Neural crest cell (in vitro differentiated cells): ENCODE measurements at regions not wholly inside any gene's neighbourhood (a gene's known extent, or its start where the extent isn't known, plus 50 kb on each side); places are given as distances from the start of the nearest gene placed in this dataset.

Source experiments
- DNase-seq: peaks from one replicate; pipeline ENCODE4 v3.0.0; 2021; ENCODE audit warnings: low read depth, mixed read lengths, low spot score
- H3K27ac Mint-ChIP-seq: one replicate; pipeline ENCODE4 v1.8.0; 2021; ENCODE audit warnings: mild to moderate bottlenecking, mixed read lengths; ENCODE audit not compliant: unreplicated experiment
- H3K27me3 Mint-ChIP-seq: 2 replicates; pipeline ENCODE4 v1.8.0; 2021; ENCODE audit warnings: low read depth, mild to moderate bottlenecking, mixed read lengths
- H3K36me3 Mint-ChIP-seq: 2 replicates; pipeline ENCODE4 v1.8.0; 2021; ENCODE audit warnings: low read depth, mild to moderate bottlenecking, mixed read lengths
- H3K4me1 Mint-ChIP-seq: 2 replicates; pipeline ENCODE4 v1.8.0; 2021; ENCODE audit warnings: mixed read lengths
- H3K4me3 Mint-ChIP-seq: one replicate; pipeline ENCODE4 v1.8.0; 2021; ENCODE audit warnings: mild to moderate bottlenecking, mixed read lengths
- H3K9me3 Mint-ChIP-seq: 2 replicates; pipeline ENCODE4 v1.8.0; 2021; ENCODE audit warnings: mixed read lengths
- TF ChIP-seq, protein P1 (sequence below): fragments of 200-600 bp; sonication (generic); conservative IDR thresholded peaks from 2 replicates; pipeline ENCODE4 v1.5.0; 2021; ENCODE audit warnings: antibody characterized with exemption, mild to moderate bottlenecking

DNA sequence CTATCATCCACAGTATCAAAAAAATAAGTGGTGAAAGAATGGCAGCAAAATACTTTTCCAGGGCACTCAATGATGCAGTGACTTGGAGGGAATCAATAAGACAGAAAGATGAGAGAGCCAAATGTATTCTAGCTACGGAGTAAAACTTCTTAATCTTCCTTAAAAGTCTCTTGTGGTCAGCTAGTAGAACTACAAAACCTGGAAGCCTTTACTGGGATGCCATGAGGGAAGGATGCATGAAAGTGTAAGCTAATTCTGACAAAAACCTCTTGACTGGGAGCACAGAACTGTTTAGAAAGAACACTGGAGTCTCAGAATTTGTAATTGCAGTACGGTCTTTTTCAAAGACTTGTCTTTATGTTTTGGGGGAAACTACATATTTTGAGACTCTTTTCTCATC is 432.8 kb upstream of the PTPRD start:
- Mint-ChIP-seq H3K36me3 (no peaks in the 10 kb centered on the region), H3K9me3 (no peaks in the 10 kb centered on the region), H3K4me3 (no peak overlapping the region), H3K27ac (no peak overlapping the region), H3K4me1 (no peaks in the 10 kb centered on the region), H3K27me3 (no peaks in the 10 kb centered on the region)
- no peak for DNase-seq
- TF ChIP-seq, protein P1, sequence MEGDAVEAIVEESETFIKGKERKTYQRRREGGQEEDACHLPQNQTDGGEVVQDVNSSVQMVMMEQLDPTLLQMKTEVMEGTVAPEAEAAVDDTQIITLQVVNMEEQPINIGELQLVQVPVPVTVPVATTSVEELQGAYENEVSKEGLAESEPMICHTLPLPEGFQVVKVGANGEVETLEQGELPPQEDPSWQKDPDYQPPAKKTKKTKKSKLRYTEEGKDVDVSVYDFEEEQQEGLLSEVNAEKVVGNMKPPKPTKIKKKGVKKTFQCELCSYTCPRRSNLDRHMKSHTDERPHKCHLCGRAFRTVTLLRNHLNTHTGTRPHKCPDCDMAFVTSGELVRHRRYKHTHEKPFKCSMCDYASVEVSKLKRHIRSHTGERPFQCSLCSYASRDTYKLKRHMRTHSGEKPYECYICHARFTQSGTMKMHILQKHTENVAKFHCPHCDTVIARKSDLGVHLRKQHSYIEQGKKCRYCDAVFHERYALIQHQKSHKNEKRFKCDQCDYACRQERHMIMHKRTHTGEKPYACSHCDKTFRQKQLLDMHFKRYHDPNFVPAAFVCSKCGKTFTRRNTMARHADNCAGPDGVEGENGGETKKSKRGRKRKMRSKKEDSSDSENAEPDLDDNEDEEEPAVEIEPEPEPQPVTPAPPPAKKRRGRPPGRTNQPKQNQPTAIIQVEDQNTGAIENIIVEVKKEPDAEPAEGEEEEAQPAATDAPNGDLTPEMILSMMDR = no peak

DNA sequence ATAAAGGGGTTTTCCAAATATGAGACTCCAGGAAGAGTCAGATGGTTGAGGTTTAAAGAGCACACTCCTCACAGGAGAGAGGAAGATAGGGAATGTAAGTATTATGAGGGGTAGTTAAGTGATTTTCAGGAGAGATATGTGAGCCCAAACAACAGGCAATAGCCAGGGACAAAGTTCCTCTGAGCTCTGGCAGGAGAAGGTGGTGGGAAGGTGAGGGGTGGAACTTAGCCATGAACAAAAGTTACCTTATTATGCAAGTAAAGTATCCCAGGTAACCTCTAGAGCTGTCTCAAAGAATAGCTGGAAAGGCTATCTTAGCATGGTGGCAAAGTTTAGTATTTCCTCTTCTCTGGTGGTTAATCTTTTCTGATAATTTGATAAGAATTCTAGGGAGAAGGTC is 450.5 kb upstream of the PTPRD start:
- Mint-ChIP-seq H3K36me3 (no peaks in the 10 kb centered on the region), H3K4me3 (no peak overlapping the region), H3K9me3 (no peaks in the 10 kb centered on the region), H3K27ac (no peak overlapping the region), H3K4me1 (no peaks in the 10 kb centered on the region), H3K27me3 (no peaks in the 10 kb centered on the region)
- TF ChIP-seq, protein P1 = no peak
- DNase-seq = no peak

DNA sequence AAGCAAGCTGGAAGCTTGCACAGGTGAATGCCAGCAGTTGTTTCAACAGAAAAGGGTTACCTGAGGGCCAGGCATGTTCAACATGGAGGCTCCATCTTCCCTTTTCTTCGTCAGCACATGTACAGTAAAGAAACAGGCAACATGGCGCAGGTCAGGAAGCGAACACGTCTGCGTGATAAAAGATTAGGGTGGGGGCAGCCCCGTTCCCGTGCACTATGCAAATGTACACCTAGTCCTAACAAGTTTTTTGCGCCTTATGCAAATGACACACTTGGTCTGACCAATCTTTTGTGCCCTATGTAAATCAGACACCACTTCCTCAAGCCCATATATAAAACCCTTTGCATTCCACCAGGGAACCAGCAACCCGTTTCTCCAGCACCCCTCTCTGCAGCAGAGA is 452.1 kb upstream of the PTPRD start:
- H3K4me1 Mint-ChIP-seq = no peaks in the 10 kb centered on the region
- TF ChIP-seq, protein P1 = no peak
- H3K9me3 Mint-ChIP-seq = no peaks in the 10 kb centered on the region
- no peaks in the 10 kb centered on the region for H3K36me3 Mint-ChIP-seq
- DNase-seq = no peak
- H3K27me3 Mint-ChIP-seq = no peaks in the 10 kb centered on the region
- no peak overlapping the region for H3K4me3 Mint-ChIP-seq
- H3K27ac Mint-ChIP-seq = no peak overlapping the region

DNA sequence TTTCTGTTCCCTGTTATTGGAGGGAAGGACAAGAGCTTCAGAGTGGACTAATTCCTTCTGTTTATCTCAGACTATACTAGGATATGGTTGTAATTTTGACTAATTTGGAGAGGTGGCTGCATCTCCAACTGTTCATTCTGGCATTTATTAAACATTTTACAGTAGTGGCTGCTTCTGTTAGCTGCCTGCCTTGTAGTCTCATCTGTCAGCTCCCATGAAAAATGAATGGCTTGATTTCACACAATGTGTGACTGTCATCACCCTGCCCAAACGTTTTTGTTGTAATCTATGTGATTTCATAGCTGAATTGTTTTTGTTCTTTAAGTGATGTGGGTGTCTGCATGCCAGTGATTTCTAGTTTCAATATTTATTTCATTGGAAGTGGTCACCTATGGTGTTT is 459.4 kb upstream of the PTPRD start:
- DNase-seq = no peak
- Mint-ChIP-seq H3K27ac (no peak overlapping the region), H3K9me3 (peaks cover 4% of the 10 kb centered on the region), H3K27me3 (no peaks in the 10 kb centered on the region), H3K36me3 (no peaks in the 10 kb centered on the region), H3K4me1 (peaks cover 4% of the 10 kb centered on the region), H3K4me3 (no peak overlapping the region)
- TF ChIP-seq, protein P1 = no peak

DNA sequence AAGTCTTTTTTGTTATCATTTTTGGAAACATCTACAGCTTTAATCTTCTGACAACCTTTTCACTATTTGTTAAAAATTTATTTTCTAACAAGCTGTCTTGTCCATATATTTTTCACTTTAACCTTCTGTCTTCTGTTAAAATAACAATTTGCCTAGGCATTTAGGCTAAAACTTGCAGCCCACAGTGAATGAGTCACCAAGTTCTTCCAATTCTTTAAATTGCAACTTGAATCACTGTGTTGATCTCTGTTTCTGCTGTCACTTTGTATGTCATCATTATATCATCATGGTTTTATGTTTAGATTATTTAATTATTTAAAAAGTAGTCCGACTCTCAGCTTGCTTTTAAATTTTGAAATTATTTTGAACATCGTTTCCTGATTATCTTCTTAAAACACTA is 473.8 kb upstream of the PTPRD start:
- no peaks in the 10 kb centered on the region for H3K9me3 Mint-ChIP-seq
- no peak overlapping the region for H3K27ac Mint-ChIP-seq
- no peaks in the 10 kb centered on the region for H3K27me3 Mint-ChIP-seq
- DNase-seq = no peak
- no peak overlapping the region for H3K4me3 Mint-ChIP-seq
- no peaks in the 10 kb centered on the region for H3K36me3 Mint-ChIP-seq
- TF ChIP-seq, protein P1 = no peak
- H3K4me1 Mint-ChIP-seq = no peaks in the 10 kb centered on the region

DNA sequence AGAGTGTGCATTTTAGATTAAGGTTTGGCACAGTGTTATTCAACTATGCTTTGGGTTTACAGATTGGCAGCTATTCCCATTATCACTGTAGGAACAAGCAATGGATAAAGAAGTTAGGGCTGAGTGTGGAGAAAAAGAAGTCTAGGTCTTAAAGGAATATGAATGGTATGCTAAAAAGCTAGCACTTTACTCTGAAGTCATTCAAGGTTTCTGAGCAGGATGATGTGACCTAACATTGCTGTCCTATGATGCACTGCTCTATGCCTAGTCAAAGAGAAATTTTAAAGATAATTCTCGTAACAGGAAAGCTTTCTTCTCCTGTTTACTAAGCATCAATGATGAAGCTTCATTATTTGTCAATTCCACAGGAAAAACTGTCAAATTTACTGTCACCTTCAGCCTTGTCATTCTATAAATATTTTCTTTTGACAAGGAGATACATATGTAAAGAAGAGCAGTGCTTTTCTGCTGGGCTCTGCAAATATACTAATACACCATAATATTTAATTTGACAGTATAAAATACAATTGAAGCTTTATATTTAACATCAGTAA is 476.1 kb upstream of the PTPRD start:
- Mint-ChIP-seq H3K36me3 (no peaks in the 10 kb centered on the region), H3K9me3 (no peaks in the 10 kb centered on the region), H3K27me3 (no peaks in the 10 kb centered on the region), H3K4me3 (no peak overlapping the region), H3K4me1 (no peaks in the 10 kb centered on the region), H3K27ac (no peak overlapping the region)
- TF ChIP-seq, protein P1 = no peak
- no peak for DNase-seq
